Peyer's patch (tissue), 4 donors: ENCODE measurements at regions not wholly inside any gene's neighbourhood (a gene's known extent, or its start where the extent isn't known, plus 50 kb on each side); places are given as distances from the start of the nearest gene placed in this dataset.
A peak's percentile ranks its signal among the peaks of the same experiment; 100 is the strongest.

Experiments used
- DNase-seq, 3 donors: peaks; one replicate each; pipeline ENCODE4 v3.0.0-alpha.2; 2017 to 2019
- H3K27ac ChIP-seq, 4 donors: fragments of 200-600 bp; sonication (generic); one replicate each; pipeline ENCODE4 v1.5.1; 2016 to 2019
- H3K27me3 ChIP-seq, 2 donors: fragments of 200-600 bp; sonication (generic); one replicate each; pipeline ENCODE4 v1.5.1; 2019
- H3K36me3 ChIP-seq, 3 donors: fragments of 200-600 bp; sonication (generic); one replicate each; pipeline ENCODE4 v1.5.1; 2016 to 2019
- H3K4me1 ChIP-seq, 4 donors: fragments of 200-600 bp; sonication (generic); one replicate each; pipeline ENCODE4 v1.5.1; 2016 to 2019
- H3K4me3 ChIP-seq, 4 donors: fragments of 200-600 bp; sonication (generic); 1 replicate in 3 of 4; 2 replicates in 1 of 4; pipeline ENCODE4 v1.5.1; 2016 to 2019; ENCODE audit warnings: mild to moderate bottlenecking in 1 of 4
- H3K9me3 ChIP-seq, 4 donors: fragments of 200-600 bp; sonication (generic); one replicate each; pipeline ENCODE4 v1.5.1; 2016 to 2019; ENCODE audit warnings: mild to moderate bottlenecking in 1 of 4
- POLR2A ChIP-seq, 2 donors: fragments of 450-650 bp; IDR thresholded peaks; one replicate each; pipeline ENCODE4 v1.5.1; 2017; ENCODE audit warnings: antibody characterized with exemption in 2 of 2, mild to moderate bottlenecking in 2 of 2, moderate library complexity in 2 of 2
- TF ChIP-seq, protein P1 (sequence below), 6 experiments: fragments of 450-650 bp in 4 of 6; fragments of 200-600 bp in 2 of 6; sonication (generic) in 1 of 6; IDR thresholded peaks; one replicate each; pipeline ENCODE4 v1.5.1; 2017 to 2019; ENCODE audit warnings: antibody characterized with exemption in 6 of 6, mild to moderate bottlenecking in 3 of 6, moderate library complexity in 1 of 6

DNA sequence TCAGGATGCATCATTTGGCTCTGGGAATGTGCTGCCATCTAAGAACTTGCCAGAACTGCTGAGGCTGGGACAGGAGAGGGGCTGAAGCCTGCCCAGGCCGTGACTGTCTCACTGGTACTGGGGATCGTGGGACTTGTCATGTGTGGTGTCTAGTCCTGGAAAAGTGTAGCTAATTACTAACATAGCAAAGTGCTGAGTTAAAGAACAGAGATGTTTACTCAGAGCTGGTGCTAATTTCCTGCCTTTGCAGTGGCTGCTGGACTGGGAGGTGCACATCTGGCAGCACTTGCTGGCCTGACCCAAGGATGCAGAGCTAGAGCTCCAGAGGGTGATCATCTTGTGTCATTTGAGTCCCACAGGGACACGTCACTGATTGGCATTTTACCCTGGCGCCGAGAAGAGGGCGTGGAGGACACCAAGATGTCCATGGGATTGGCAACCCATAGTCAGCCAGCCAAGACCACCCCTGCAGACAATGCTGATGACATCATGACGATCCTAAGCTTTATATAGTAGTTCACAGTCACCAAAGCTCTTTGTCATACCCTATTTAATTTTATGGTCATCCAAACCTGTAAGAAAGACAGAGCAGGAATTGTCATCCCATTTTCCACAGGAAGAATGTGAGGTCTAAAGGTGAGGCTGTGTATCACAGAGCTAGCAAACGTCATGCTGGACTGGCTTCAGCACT, 110.1 kb upstream of the SLC44A3 start:
- Histone ChIP-seq H3K36me3 (no peaks in the 10 kb centered on the region), H3K4me1 (no peaks in the 10 kb centered on the region), H3K27me3 (no peaks in the 10 kb centered on the region), H3K4me3 (no peak overlapping the region), H3K27ac (no peak overlapping the region), H3K9me3 (no peaks in the 10 kb centered on the region)
- TF ChIP-seq POLR2A (IDR thresholded peaks at IDR 0.05), result no peak
- TF ChIP-seq, protein P1, sequence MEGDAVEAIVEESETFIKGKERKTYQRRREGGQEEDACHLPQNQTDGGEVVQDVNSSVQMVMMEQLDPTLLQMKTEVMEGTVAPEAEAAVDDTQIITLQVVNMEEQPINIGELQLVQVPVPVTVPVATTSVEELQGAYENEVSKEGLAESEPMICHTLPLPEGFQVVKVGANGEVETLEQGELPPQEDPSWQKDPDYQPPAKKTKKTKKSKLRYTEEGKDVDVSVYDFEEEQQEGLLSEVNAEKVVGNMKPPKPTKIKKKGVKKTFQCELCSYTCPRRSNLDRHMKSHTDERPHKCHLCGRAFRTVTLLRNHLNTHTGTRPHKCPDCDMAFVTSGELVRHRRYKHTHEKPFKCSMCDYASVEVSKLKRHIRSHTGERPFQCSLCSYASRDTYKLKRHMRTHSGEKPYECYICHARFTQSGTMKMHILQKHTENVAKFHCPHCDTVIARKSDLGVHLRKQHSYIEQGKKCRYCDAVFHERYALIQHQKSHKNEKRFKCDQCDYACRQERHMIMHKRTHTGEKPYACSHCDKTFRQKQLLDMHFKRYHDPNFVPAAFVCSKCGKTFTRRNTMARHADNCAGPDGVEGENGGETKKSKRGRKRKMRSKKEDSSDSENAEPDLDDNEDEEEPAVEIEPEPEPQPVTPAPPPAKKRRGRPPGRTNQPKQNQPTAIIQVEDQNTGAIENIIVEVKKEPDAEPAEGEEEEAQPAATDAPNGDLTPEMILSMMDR (IDR thresholded peaks at IDR 0.05), result no peak
- no peak for DNase-seq

GRCh38 chr1:94708811-94709210, 111.3 kb upstream of the SLC44A3 start:
- no peak for DNase-seq
- H3K36me3 ChIP-seq, result no peaks in the 10 kb centered on the region
- no peak overlapping the region for H3K4me3 ChIP-seq
- H3K4me1 ChIP-seq, result no peaks in the 10 kb centered on the region
- H3K27me3 ChIP-seq, result no peaks in the 10 kb centered on the region
- no peak for TF ChIP-seq POLR2A (IDR thresholded peaks at IDR 0.05)
- TF ChIP-seq, protein P1 (IDR thresholded peaks at IDR 0.05), result no peak
- H3K27ac ChIP-seq, result no peak overlapping the region
- no peaks in the 10 kb centered on the region for H3K9me3 ChIP-seq

GRCh38 chr1:94708299-94708685, 111.9 kb upstream of the SLC44A3 start:
- H3K9me3 ChIP-seq, result no peaks in the 10 kb centered on the region
- no peaks in the 10 kb centered on the region for H3K27me3 ChIP-seq
- H3K27ac ChIP-seq, result no peak overlapping the region
- H3K36me3 ChIP-seq, result no peaks in the 10 kb centered on the region
- H3K4me1 ChIP-seq, result no peaks in the 10 kb centered on the region
- no peak for DNase-seq
- no peak overlapping the region for H3K4me3 ChIP-seq
- TF ChIP-seq POLR2A (IDR thresholded peaks at IDR 0.05), result no peak
- TF ChIP-seq, protein P1 (IDR thresholded peaks at IDR 0.05), result no peak

DNA sequence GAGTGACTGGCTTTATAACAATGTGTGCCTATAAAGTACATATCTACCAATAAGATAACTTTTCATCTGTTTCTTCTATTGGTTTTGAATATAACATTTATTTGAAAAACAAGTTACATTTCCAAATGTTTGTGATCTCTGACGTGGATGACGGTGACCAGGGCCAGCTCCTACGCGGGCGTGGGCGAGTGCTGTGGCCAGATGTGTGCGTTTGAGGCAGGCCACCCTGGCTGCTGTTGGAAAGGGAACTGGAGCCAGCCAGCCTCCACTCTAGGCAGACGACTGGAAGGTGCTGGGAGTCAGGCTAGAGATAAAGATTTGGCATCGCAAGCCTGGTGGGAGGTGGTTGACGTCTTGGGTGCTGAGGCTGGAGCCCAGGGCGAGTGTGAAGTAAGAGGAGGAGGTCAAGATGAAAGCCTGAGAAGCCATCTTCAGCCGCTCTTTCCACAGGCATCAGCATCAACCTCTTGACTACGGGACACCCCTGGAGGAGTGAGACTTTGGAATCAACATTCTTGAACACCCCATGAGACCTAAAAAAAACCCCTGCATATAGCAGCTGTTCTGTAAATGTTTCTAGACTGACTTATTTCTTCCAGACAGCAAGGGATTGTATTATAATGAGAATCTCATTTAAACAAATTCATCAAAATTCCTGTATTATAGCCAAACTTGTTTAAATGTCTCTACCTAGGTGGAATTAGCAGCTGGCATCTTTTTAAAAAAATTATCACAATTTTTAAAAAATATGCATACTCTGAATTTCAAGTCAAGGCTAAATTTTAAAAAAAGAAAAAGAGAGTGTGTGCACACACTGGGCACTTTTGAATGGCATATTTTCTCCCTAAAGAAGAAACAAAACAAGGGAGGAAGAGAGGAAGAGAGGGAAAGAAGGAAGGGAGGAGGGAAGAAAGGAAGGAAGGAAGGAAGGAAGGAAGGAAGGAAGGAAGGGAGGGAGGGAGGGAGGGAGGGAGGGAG, 112.5 kb upstream of the SLC44A3 start:
- no peak overlapping the region for H3K4me3 ChIP-seq
- no peaks in the 10 kb centered on the region for H3K36me3 ChIP-seq
- H3K9me3 ChIP-seq, result no peaks in the 10 kb centered on the region
- no peak for TF ChIP-seq POLR2A (IDR thresholded peaks at IDR 0.05)
- TF ChIP-seq, protein P1 (IDR thresholded peaks at IDR 0.05), result no peak
- no peak for DNase-seq
- no peaks in the 10 kb centered on the region for H3K27me3 ChIP-seq
- no peaks in the 10 kb centered on the region for H3K4me1 ChIP-seq
- no peak overlapping the region for H3K27ac ChIP-seq

DNA sequence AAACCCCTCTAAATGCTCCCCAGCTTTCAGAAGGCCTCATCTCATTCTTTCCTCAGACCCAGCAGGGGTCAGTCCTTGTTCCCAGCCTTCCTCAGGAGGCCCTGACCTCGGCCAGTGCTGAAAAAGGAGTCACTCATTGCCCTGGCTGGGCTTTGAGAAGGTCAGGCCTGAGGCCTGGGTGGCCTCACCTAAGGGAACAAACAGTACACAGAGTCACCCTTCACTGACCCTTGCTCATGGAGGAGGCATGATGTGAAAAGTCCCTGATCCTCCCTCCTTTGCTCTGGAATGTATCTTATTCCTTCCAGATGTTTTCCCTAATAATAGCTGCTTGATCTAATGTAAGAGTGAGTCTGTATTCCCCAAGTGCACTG, 117.7 kb upstream of the SLC44A3 start:
- TF ChIP-seq, protein P1 (IDR thresholded peaks at IDR 0.05), result no peak
- no peak for TF ChIP-seq POLR2A (IDR thresholded peaks at IDR 0.05)
- Histone ChIP-seq H3K27me3 (no peaks in the 10 kb centered on the region), H3K9me3 (no peaks in the 10 kb centered on the region), H3K4me1 (no peaks in the 10 kb centered on the region), H3K36me3 (no peaks in the 10 kb centered on the region), H3K27ac (peak overlapping the region in 1 of 4 donors; percentile 3), H3K4me3 (no peak overlapping the region)
- no peak for DNase-seq
